GM10266 (cell line): ENCODE measurements at regions not wholly inside any gene's neighbourhood (a gene's known extent, or its start where the extent isn't known, plus 50 kb on each side); places are given as distances from the start of the nearest gene placed in this dataset.

Experiments
- DNase-seq: peaks from one replicate; pipeline ENCODE4 v3.0.0; 2012; ENCODE audit errors: extremely low spot score
- CTCF ChIP-seq: IDR thresholded peaks from 2 replicates; pipeline ENCODE4 v1.5.1; 2012; ENCODE audit warnings: mild to moderate bottlenecking, low read depth; ENCODE audit not compliant: control insufficient read depth, insufficient read depth; ENCODE audit errors: missing control alignments

DNA sequence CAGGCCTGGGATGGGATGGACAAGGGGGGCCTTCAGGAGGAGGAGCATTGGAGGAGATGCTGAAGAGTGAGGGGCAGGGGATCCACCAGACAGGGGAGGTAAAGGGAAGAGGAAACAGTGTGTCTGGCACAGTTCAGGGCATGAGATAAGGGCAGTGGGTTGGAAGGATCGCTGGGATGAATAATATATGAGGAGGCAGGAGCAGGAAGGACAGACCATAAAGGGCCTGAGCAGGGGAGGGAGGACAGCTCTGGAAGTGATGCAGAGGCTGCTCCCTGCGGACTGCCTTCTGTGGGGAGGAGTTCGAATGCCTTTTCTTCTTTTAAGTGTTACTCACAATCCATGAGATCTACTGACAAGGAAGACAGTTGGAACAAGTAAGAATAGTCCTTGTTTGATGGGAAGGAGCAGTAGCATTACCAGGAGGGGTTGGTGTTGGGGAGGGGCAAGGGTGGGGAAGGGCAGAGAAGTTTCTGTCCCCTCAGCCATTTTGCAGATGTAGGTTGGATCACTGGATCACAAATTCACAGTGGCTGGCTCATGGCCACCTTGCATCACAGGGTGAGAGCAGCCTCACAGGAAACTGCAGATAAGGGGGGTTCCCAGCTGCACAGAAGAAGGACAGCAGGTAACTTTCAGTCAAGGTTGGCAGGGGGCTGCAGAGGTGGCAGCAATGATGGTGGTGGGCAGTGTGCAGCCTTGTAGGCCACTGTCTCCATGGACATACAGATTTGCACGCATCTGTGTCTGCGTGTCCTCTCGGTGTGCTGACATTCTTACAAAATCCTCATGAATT, 91.9 kb upstream of the SNRPN start:
- TF ChIP-seq CTCF = no peak
- DNase-seq = no peak

- no peak for DNase-seq
- no peak for TF ChIP-seq CTCF
Measured at GRCh38 chr15:24865303-24865702, 89.5 kb upstream of the SNRPN start.

GRCh38 chr15:24877174-24877573, 77.6 kb upstream of the SNRPN start:
- no peak for DNase-seq
- TF ChIP-seq CTCF = no peak

- no peak for TF ChIP-seq CTCF
- no peak for DNase-seq
Measured at GRCh38 chr15:24878153-24878552, 76.6 kb upstream of the SNRPN start.

GRCh38 chr15:24879492-24879891, 75.3 kb upstream of the SNRPN start:
- DNase-seq = no peak
- no peak for TF ChIP-seq CTCF

GRCh38 chr15:24880663-24881062, 74.1 kb upstream of the SNRPN start:
- no peak for DNase-seq
- no peak for TF ChIP-seq CTCF

DNA sequence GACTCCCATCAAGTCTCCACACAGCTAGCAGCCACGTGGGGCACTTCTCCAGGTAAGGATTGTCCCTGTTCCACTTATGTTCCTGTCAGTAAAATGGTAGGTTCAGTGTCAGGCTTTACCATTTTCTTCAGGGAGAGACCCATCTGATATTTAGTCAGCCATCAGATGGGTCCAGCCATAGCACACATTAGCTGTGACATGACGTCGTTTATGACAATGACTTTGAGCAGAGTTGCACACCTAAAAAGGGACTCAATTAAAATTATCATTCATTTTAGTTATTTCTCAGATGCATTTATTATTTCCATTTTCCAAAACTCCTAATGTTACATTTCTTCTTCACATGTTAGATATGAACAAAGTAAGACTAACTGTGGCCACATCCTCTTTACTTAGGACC, 68.2 kb upstream of the SNRPN start:
- DNase-seq = no peak
- TF ChIP-seq CTCF = no peak
